Non-pigmented ciliary epithelial cell (primary cell): ENCODE measurements at regions not wholly inside any gene's neighbourhood (a gene's known extent, or its start where the extent isn't known, plus 50 kb on each side); places are given as distances from the start of the nearest gene placed in this dataset.
A peak's percentile ranks its signal among the peaks of the same experiment; 100 is the strongest.

ENCODE experiments used
- DNase-seq: peaks from one replicate; pipeline ENCODE4 v3.0.0-alpha.2; 2010; ENCODE audit warnings: low read depth

- DNase-seq, result no peak
These were observed 451.3 kb downstream of the NTRK3 start for GRCh38 chr15:87805117-87805820.

- DNase-seq, result no peak
These were observed 452.1 kb downstream of the NTRK3 start for GRCh38 chr15:87804451-87804850.

GRCh38 chr15:87799838-87800237, 456.7 kb downstream of the NTRK3 start:
- DNase-seq, result no peak

- DNase-seq, result no peak
These were observed 457.1 kb downstream of the NTRK3 start for GRCh38 chr15:87799428-87799827.

GRCh38 chr15:87793725-87794124, 462.8 kb downstream of the NTRK3 start:
- no peak for DNase-seq

GRCh38 chr15:87792250-87793040, 464.1 kb downstream of the NTRK3 start:
- DNase-seq, result no peak

DNA sequence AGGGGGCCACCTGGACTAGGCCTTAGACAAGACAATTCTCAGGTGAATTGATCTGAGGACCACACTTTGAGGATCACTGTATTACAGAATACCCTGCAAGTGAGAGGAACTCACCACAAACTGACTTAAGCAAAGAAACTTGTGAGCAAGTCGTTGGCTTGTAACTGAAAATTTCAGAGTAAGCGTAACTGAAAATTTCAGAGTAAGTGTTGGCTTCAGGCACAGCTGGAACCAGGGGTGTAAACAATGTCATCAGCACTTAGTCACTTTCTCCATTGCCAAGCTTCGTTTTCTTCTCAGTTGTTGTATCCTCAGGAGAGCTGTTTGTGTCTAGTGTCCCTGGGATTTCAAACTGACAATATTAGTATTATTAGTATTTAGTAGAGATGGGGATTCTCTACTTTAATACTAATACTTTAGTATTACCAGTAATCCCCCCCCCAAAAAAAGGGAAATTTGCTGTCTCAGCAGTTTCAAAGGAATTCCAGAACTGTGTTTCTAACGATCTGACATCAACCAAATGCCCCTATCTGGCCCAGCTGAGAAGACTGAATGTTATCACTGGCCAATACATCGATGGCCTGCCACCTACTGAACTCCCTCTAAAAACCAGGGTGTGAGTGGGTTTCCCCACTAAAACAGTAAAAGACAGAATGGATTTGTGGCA, 474.4 kb downstream of the NTRK3 start:
- no peak for DNase-seq

DNA sequence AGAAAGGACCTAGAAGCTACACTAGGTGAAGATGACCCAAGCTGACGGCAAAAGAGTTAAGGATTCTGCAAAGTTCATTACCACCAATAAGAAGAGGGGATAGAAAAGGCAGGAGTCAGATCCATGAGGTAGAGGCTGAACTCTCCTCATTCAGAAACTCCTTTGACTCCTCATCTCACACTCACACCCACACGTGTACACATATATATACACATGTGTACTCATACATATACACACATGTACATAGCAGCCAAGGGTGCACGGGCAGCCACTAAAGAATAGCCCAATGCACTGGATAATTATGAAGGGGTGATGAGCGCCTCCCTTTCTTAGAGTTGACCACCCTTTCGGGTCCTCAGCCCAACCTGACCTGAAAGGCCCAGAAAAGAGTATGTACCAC, 476.8 kb downstream of the NTRK3 start:
- DNase-seq, result no peak

DNA sequence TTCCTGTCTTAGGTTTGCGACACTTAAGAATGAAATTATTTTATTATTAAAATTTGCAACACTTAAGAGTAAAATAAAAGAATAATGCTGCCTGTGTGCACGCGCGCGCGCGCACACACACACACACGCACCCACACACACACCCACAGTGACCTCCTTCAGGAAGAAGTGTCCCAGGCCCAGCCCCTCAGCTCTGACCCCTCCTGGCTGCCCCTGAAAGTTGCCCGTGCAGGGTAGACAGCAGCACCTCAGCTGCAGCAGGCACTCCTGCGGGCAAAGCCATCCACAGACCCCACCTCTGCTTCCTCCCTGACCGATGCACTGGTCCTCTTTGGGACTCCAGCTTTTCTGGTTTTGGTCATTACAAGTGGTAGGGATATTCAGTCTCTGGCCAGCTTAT, 478.2 kb downstream of the NTRK3 start:
- DNase-seq, result no peak

- peak; percentile 27 for DNase-seq
These were observed 479.4 kb downstream of the NTRK3 start for GRCh38 chr15:87777054-87777561.

- DNase-seq, result no peak
These were observed 489.0 kb downstream of the NTRK3 start for GRCh38 chr15:87767516-87767915.

DNA sequence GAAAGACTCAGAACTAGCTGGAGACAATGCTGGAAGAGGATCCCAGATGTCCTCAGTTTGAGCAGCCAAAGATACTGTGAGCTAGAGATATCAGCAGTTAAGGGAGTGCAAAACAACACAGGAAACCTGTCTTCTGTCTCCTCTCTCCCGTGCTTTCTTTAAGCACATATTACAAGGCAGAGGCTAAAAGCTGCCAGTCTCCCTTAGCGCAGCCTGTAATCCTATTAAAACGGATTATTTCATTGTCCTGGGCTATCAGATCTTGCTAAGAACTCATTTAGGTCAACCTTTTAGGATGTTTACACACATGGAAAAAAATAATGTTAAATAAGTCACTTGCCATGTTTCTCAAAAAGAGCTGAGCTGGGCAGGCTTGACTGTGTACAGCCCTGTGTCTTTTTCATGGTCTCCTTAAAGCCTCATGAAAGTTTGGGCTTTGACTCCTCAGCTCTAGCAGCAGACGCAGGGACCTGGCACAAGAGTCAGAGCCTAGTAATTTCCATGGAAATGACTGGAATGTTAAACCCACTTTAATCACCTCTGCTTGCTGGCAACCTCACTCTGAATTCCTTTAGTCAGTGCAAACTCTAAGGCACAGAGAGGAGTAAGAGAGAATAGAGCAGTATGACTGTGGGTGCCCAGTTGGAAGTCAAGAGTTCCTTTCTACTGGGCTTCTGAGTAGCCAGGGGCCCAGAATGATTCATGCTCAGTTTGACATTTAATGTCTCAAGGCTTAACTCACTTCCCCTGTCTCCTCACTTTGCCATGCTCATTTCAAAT, 491.9 kb downstream of the NTRK3 start:
- peak; percentile 43 for DNase-seq

- DNase-seq, result no peak
These were observed 492.7 kb downstream of the NTRK3 start for GRCh38 chr15:87763837-87764236.

GRCh38 chr15:87761736-87762509, 494.6 kb downstream of the NTRK3 start:
- no peak for DNase-seq

GRCh38 chr15:87760547-87761314, 495.8 kb downstream of the NTRK3 start:
- DNase-seq, result no peak

DNA sequence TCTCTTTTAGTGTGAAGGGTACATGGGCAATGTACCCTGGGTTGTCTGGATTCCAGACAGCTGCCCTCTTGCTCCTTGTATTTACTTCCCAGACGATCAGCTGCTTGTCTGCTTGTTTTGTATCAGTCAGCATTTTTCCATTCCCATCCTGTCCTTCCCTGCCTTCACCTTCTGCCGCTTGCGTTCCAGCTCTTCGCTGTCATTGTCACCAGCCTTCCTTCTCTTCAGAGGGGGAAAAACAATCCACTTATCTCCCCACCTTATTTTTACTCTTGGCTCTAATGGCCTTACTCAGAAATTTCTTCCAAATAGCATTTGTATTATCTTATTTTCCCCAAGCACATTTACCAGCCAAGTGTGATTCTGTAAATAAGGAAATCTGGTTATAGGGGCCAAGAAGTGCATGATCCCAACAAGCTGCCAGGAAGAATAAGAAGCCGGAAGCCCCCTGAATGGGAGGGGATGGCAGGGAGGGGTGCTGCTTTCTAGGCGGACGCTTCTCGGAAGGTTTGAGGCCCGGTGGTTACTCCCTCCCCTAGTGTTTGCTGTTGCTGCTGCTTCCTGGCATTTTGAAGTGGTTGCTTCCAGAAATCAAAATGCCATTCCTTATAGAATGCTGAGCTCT, 497.6 kb downstream of the NTRK3 start:
- DNase-seq, result no peak

DNA sequence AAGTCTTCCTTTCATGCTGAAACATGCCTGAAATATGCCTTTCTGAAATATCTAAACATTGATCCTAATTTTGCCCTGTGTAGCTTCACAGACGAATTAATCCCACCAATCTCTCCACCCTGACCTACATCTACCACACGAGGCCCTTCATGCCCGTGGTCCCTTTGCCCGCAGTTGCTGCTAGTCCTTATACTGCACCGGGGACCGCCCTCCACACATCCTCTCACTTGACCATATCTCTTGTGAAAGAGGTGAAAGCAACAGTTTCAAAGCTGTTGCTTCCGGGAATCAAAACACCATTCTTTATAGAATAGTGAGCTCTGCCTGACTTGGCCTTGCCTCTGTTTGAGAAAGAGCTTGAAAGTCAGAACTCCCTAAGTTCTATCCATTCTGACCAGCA, 499.5 kb downstream of the NTRK3 start:
- DNase-seq, result no peak

DNA sequence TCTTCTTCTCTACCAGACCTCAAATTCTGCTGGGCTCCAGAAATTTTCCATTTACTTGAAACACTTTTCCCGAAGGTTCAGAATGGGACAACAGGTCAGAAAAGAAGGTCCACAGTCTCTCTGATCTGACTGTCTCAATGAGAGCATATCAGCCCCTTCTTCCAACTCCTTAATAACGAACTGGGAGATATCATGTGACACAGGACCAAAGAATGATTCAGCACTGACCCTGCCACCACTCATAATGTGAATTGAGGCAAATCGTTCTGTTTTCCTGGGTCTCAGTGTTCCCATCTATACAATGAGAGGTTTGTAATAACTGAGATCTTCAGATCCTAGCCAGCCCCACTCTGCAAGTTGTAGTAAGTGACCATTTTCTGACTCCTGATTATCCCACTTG, 500.5 kb downstream of the NTRK3 start:
- no peak for DNase-seq

DNA sequence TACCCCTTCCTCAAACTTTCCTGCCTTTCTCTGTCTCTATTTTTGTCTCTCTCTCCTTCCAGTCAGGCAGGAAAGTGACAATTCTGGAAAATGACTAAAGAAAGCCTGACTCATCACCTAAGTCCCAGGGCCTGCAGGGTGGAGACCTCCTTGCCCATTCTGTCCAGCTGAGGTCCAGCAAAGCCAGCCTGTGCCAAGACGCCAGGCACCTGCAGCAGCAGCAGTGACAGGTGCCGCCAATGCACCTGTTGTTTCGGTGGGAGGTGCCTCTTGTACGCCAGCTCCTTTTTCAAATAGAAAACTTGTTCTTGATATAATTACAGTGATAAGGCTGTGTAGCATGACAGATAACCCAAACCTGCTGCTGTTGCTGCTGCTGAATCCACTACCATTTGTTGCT, 501.3 kb downstream of the NTRK3 start:
- no peak for DNase-seq

DNA sequence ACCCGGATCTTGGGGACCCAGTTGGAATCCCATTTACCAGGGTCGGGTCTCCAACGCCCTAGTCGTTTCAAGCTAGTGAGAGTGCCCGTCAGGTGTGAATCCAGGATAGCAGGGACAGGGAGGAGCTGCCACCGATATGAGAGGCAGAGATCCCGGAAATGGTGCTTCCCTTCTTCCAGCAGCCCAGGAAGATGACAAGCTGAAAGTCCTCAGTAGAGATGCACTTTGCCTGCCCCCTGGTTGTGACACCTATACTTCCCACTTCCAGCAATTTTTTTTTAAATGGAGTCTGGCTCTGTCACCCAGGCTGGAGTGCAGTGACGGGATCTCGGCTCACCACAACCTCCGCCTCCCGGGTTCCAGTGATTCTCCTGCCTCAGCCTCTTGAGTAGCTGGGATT, 503.0 kb downstream of the NTRK3 start:
- DNase-seq, result no peak
